Heart left ventricle (tissue), 16 donors: ENCODE measurements at regions not wholly inside any gene's neighbourhood (a gene's known extent, or its start where the extent isn't known, plus 50 kb on each side); places are given as distances from the start of the nearest gene placed in this dataset.

Experiments
- ATAC-seq, 4 donors: fragments of 200-7000 bp; cut with Tn5 transposase; one replicate each; pipeline ENCODE4 v1.9.1; 2020 to 2022; ENCODE audit warnings: moderate library complexity in 4 of 4, mild to moderate bottlenecking in 3 of 4, moderate number of reproducible peaks in 1 of 4
- DNase-seq, 5 donors: peaks; one replicate each; pipeline ENCODE4 v3.0.0-alpha.2; 2020
- H3K27ac ChIP-seq, 12 donors: fragments of 200-600 bp; sonication (generic) in 4 of 12; one replicate each; pipeline versions ENCODE4 v1.5.0 to v1.8.0; 2016 to 2022; ENCODE audit warnings: mild to moderate bottlenecking in 2 of 12
- H3K27me3 ChIP-seq, 9 donors: fragments of 200-600 bp; sonication (generic) in 2 of 9; one replicate each; pipeline versions ENCODE4 v1.5.1 to v1.8.0; 2016 to 2022; ENCODE audit warnings: mild to moderate bottlenecking in 3 of 9
- H3K36me3 ChIP-seq, 9 donors: fragments of 200-600 bp; sonication (generic) in 2 of 9; one replicate each; pipeline versions ENCODE4 v1.5.0 to v1.8.0; 2018 to 2022; ENCODE audit warnings: mild to moderate bottlenecking in 2 of 9
- H3K4me1 ChIP-seq, 12 donors: fragments of 200-600 bp; sonication (generic) in 4 of 12; one replicate each; pipeline versions ENCODE4 v1.5.0 to v1.8.0; 2016 to 2022; ENCODE audit warnings: mild to moderate bottlenecking in 3 of 12
- H3K4me3 ChIP-seq, 12 donors: fragments of 200-600 bp; sonication (generic) in 4 of 12; one replicate each; pipeline versions ENCODE4 v1.5.0 to v1.8.0; 2017 to 2022; ENCODE audit warnings: mild to moderate bottlenecking in 9 of 12, moderate library complexity in 4 of 12
- H3K9me3 ChIP-seq, 12 donors: fragments of 200-600 bp; sonication (generic) in 4 of 12; one replicate each; pipeline versions ENCODE4 v1.5.0 to v1.8.0; 2016 to 2022; ENCODE audit warnings: mild to moderate bottlenecking in 1 of 12
- CTCF ChIP-seq, 12 donors: fragments of 200-600 bp; sonication (generic) in 4 of 12; IDR thresholded peaks; one replicate each; pipeline versions ENCODE4 v1.5.0 to v1.8.0; 2018 to 2022; ENCODE audit warnings: antibody characterized with exemption in 12 of 12, mild to moderate bottlenecking in 5 of 12
- POLR2A ChIP-seq, 2 donors: fragments of 450-650 bp; IDR thresholded peaks; one replicate each; pipeline ENCODE4 v1.6.1; 2017; ENCODE audit warnings: antibody characterized with exemption in 2 of 2, mild to moderate bottlenecking in 2 of 2, moderate library complexity in 2 of 2
- WGBS, 4 donors: extraction: QIAGEN DNeasy Blood & Tissue Kit in 2 of 4; methylation state at CpG; one replicate each; pipeline versions ENCODE4 v1.1.5 to v1.1.7; 2013 to 2018; 5-methylcytosine and 5-hydroxymethylcytosine counted together
- intact Hi-C, 10 donors: fragments of 100-400 bp; cut with DNase I; formaldehyde crosslinking; loops; one replicate each; pipeline versions ENCODE4 v1.11.1 to v1.14.2; 2022
- donor health status: ischemic (EF 13 %, LVEDD 7.1; RV severe dilation, severe dysfunction).
- donor health status: healthy with polysubstance abuse.
- donor health status: DM: no; HTN: yes; CAD: no.
- donor health status: DM: no; HTN: no; CAD: no.
- donor health status: ischemic (EF 25% LVEDD 6.9; RV normal size, moderate dysfunction).
- donor health status: ischemic (EF 25% LVEDD 5.7; RV mildly dilated, moderate dysfunction).
- donor health status: healthy.
- donor health status: DM: yes; HTN: yes; CAD: no.
- donor health status: ischemic (EF 35%, LVEDD 5.7; RV mildly dilated, moderate dysfunction).
- donor health status: nonischemic (EF 11% LVEDD 7.7; RV severe dilation, severe dysfunction).
- donor health status: DM: yes; HTN: yes; CAD: no.
- donor health status: PGD.
- donor health status: ischemic (EF 29% LVEDD 5.4; RV normal size, mild dysfunction).
- donor health status: nonischemic (EF 23%, LVEDD 6.1; RV moderate dilation, normal function).

- Histone ChIP-seq H3K27me3 (peaks cover 0 to 20% (median 0%) of the 10 kb centered on the region in 9 donors), H3K36me3 (no peaks in the 10 kb centered on the region), H3K9me3 (no peaks in the 10 kb centered on the region), H3K4me1 (no peaks in the 10 kb centered on the region), H3K27ac (no peak overlapping the region), H3K4me3 (no peak overlapping the region)
- no peak for DNase-seq
- intact Hi-C loops: no loop called here
- TF ChIP-seq CTCF (IDR thresholded peaks at IDR 0.05) (no peak), POLR2A (IDR thresholded peaks at IDR 0.05) (no peak)
- no peak for ATAC-seq
- WGBS, 4 donors: 70 to 73% (median 71%) methylated on average over 6 of the region's 6 CpGs
Measured at GRCh38 chr9:120104771-120105170, 475.2 kb downstream of the CDK5RAP2 start.

GRCh38 chr9:120100595-120100994 is 479.4 kb downstream of the CDK5RAP2 start:
- TF ChIP-seq CTCF (IDR thresholded peaks at IDR 0.05): no peak
- TF ChIP-seq POLR2A (IDR thresholded peaks at IDR 0.05): no peak
- Histone ChIP-seq H3K9me3 (no peaks in the 10 kb centered on the region), H3K4me3 (no peak overlapping the region), H3K36me3 (no peaks in the 10 kb centered on the region), H3K27me3 (peaks cover 0 to 8% (median 0%) of the 10 kb centered on the region in 9 donors), H3K27ac (no peak overlapping the region), H3K4me1 (no peaks in the 10 kb centered on the region)
- WGBS, 4 donors: 63 to 73% (median 69%) methylated on average over 3 of the region's 3 CpGs
- intact Hi-C loops: no loop called here
- ATAC-seq (no peak), DNase-seq (no peak)

GRCh38 chr9:120099065-120099464 is 480.9 kb downstream of the CDK5RAP2 start:
- TF ChIP-seq CTCF (IDR thresholded peaks at IDR 0.05) (no peak), POLR2A (IDR thresholded peaks at IDR 0.05) (no peak)
- H3K9me3 ChIP-seq: no peaks in the 10 kb centered on the region
- WGBS, 4 donors: 74 to 90% (median 80%) methylated on average over 4 of the region's 4 CpGs
- H3K27me3 ChIP-seq: peaks cover 0 to 6% (median 0%) of the 10 kb centered on the region in 9 donors
- no peak overlapping the region for H3K4me3 ChIP-seq
- DNase-seq (no peak), ATAC-seq (no peak)
- intact Hi-C loops: no loop called here
- H3K27ac ChIP-seq: no peak overlapping the region
- no peaks in the 10 kb centered on the region for H3K4me1 ChIP-seq
- H3K36me3 ChIP-seq: no peaks in the 10 kb centered on the region

GRCh38 chr9:120098584-120098983 is 481.4 kb downstream of the CDK5RAP2 start:
- no peak for DNase-seq
- no peaks in the 10 kb centered on the region for H3K9me3 ChIP-seq
- no peak for ATAC-seq
- TF ChIP-seq CTCF (IDR thresholded peaks at IDR 0.05): no peak
- H3K27me3 ChIP-seq: peaks cover 0 to 1% (median 0%) of the 10 kb centered on the region in 9 donors
- H3K36me3 ChIP-seq: no peaks in the 10 kb centered on the region
- 57 to 67% (median 61%) methylated on average over 6 of the region's 6 CpGs for WGBS, 4 donors
- intact Hi-C loops: no loop called here
- H3K4me3 ChIP-seq: no peak overlapping the region
- H3K27ac ChIP-seq: no peak overlapping the region
- H3K4me1 ChIP-seq: no peaks in the 10 kb centered on the region
